Activated naive CD4-positive, alpha-beta T cell treated with anti-CD3 and anti-CD28 coated beads, Interleukin-2, amount 50 U/mL, for 72 hours (primary cell): ENCODE measurements at regions not wholly inside any gene's neighbourhood (a gene's known extent, or its start where the extent isn't known, plus 50 kb on each side); places are given as distances from the start of the nearest gene placed in this dataset.
"Not testable (repeated sequence)": the region's sequence is repeated elsewhere in the genome, so short reads cannot be mapped to it uniquely, and the experiment has no call there.

Experiments
- ATAC-seq, 2 donors: fragments of 150-1000 bp; cut with Tn5 transposase; 2 replicates each; pipeline ENCODE4 v1.10.0; 2021; ENCODE audit warnings: mild to moderate bottlenecking in 2 of 2, moderate library complexity in 2 of 2
- DNase-seq, 2 donors: peaks; one replicate each; pipeline ENCODE4 v3.0.0; 2021 to 2022; ENCODE audit warnings: low spot score in 2 of 2
- H3K27ac Mint-ChIP-seq, 2 donors: one replicate each; pipeline ENCODE4 v1.8.0; 2022; ENCODE audit warnings: mild to moderate bottlenecking in 2 of 2, mixed read lengths in 2 of 2
- H3K36me3 Mint-ChIP-seq, 2 donors: one replicate each; pipeline ENCODE4 v1.8.0; 2022; ENCODE audit warnings: mixed read lengths in 2 of 2
- H3K9me3 Mint-ChIP-seq, 2 donors: one replicate each; pipeline ENCODE4 v1.8.0; 2022; ENCODE audit warnings: mixed read lengths in 2 of 2

GRCh38 chr19:28296506-28296905 lies 916.4 kb downstream of the UQCRFS1 start:
- DNase-seq (no peak), ATAC-seq (no peak)
- Mint-ChIP-seq H3K36me3 (no peaks in the 10 kb centered on the region), H3K27ac (no peak overlapping the region), H3K9me3 (peaks cover 6 to 15% of the 10 kb centered on the region in 2 donors)

GRCh38 chr19:28294975-28295374 lies 918.0 kb downstream of the UQCRFS1 start:
- H3K9me3 Mint-ChIP-seq, result peaks cover 6 to 16% of the 10 kb centered on the region in 2 donors
- not testable (repeated sequence) for H3K27ac Mint-ChIP-seq, H3K36me3 Mint-ChIP-seq, ATAC-seq, DNase-seq

- no peak for DNase-seq
- H3K27ac Mint-ChIP-seq, result no peak overlapping the region
- ATAC-seq, result no peak
- no peaks in the 10 kb centered on the region for H3K36me3 Mint-ChIP-seq
- peaks cover 6 to 16% of the 10 kb centered on the region in 2 donors for H3K9me3 Mint-ChIP-seq
These were observed 918.6 kb downstream of the UQCRFS1 start for GRCh38 chr19:28294395-28294794.

- DNase-seq, result no peak
- Mint-ChIP-seq H3K27ac (no peak overlapping the region), H3K36me3 (no peaks in the 10 kb centered on the region), H3K9me3 (peaks cover 6 to 16% of the 10 kb centered on the region in 2 donors)
- ATAC-seq, result no peak
These were observed 919.3 kb downstream of the UQCRFS1 start for GRCh38 chr19:28293685-28294084.

GRCh38 chr19:28292822-28293500 lies 920.0 kb downstream of the UQCRFS1 start:
- no peak for ATAC-seq

GRCh38 chr19:28291874-28292273 lies 921.1 kb downstream of the UQCRFS1 start:
- no peak for DNase-seq
- no peak overlapping the region for H3K27ac Mint-ChIP-seq
- peaks cover 13% of the 10 kb centered on the region in 2 donors for H3K9me3 Mint-ChIP-seq
- no peak for ATAC-seq
- peaks cover 0 to 6% of the 10 kb centered on the region in 2 donors for H3K36me3 Mint-ChIP-seq

More at GRCh38 chr19:28292822-28293500, 920.0 kb downstream of the UQCRFS1 start:
- Mint-ChIP-seq H3K9me3 (peaks cover 6 to 16% of the 10 kb centered on the region in 2 donors), H3K27ac (no peak overlapping the region), H3K36me3 (no peaks in the 10 kb centered on the region)
- DNase-seq, result no peak

- Mint-ChIP-seq H3K9me3 (peaks cover 11 to 17% of the 10 kb centered on the region in 2 donors), H3K27ac (no peak overlapping the region), H3K36me3 (peaks cover 0 to 10% of the 10 kb centered on the region in 2 donors)
- ATAC-seq (no peak), DNase-seq (no peak)
These were observed 921.8 kb downstream of the UQCRFS1 start for GRCh38 chr19:28290963-28291657.

- ATAC-seq (no peak), DNase-seq (no peak)
- no peak overlapping the region for H3K27ac Mint-ChIP-seq
- peaks cover 0 to 17% of the 10 kb centered on the region in 2 donors for H3K36me3 Mint-ChIP-seq
- peaks cover 18% of the 10 kb centered on the region in 2 donors for H3K9me3 Mint-ChIP-seq
These were observed 923.5 kb downstream of the UQCRFS1 start for GRCh38 chr19:28289295-28290063.

GRCh38 chr19:28288572-28289264 lies 924.2 kb downstream of the UQCRFS1 start:
- Mint-ChIP-seq H3K27ac (no peak overlapping the region), H3K36me3 (peaks cover 0 to 19% of the 10 kb centered on the region in 2 donors), H3K9me3 (peaks cover 18 to 22% of the 10 kb centered on the region in 2 donors)
- ATAC-seq (no peak), DNase-seq (no peak)

- peaks cover 0 to 28% of the 10 kb centered on the region in 2 donors for H3K36me3 Mint-ChIP-seq
- peaks cover 25 to 46% of the 10 kb centered on the region in 2 donors for H3K9me3 Mint-ChIP-seq
- ATAC-seq (no peak), DNase-seq (no peak)
- no peak overlapping the region for H3K27ac Mint-ChIP-seq
These were observed 927.0 kb downstream of the UQCRFS1 start for GRCh38 chr19:28285917-28286316.

GRCh38 chr19:28285078-28285477 lies 927.9 kb downstream of the UQCRFS1 start:
- DNase-seq (no peak), ATAC-seq (no peak)
- Mint-ChIP-seq H3K27ac (no peak overlapping the region), H3K36me3 (peaks cover 0 to 28% of the 10 kb centered on the region in 2 donors), H3K9me3 (peaks cover 25 to 46% of the 10 kb centered on the region in 2 donors)

- Mint-ChIP-seq H3K27ac (no peak overlapping the region), H3K36me3 (peaks cover 0 to 28% of the 10 kb centered on the region in 2 donors), H3K9me3 (peaks cover 25 to 46% of the 10 kb centered on the region in 2 donors)
- DNase-seq, result no peak
- no peak for ATAC-seq
These were observed 928.6 kb downstream of the UQCRFS1 start for GRCh38 chr19:28284389-28284788.

- H3K36me3 Mint-ChIP-seq, result peaks cover 0 to 28% of the 10 kb centered on the region in 2 donors
- DNase-seq (no peak), ATAC-seq (no peak)
- peaks cover 25 to 50% of the 10 kb centered on the region in 2 donors for H3K9me3 Mint-ChIP-seq
- H3K27ac Mint-ChIP-seq, result no peak overlapping the region
These were observed 929.4 kb downstream of the UQCRFS1 start for GRCh38 chr19:28283592-28283991.

GRCh38 chr19:28281676-28282075 lies 931.3 kb downstream of the UQCRFS1 start:
- H3K9me3 Mint-ChIP-seq, result peaks cover 25 to 43% of the 10 kb centered on the region in 2 donors
- no peak for ATAC-seq
- H3K27ac Mint-ChIP-seq, result no peak overlapping the region
- peaks cover 0 to 22% of the 10 kb centered on the region in 2 donors for H3K36me3 Mint-ChIP-seq
- no peak for DNase-seq

- H3K36me3 Mint-ChIP-seq, result peaks cover 0 to 6% of the 10 kb centered on the region in 2 donors
- H3K9me3 Mint-ChIP-seq, result peaks cover 18% of the 10 kb centered on the region in 2 donors
- ATAC-seq (no peak), DNase-seq (no peak)
- H3K27ac Mint-ChIP-seq, result no peak overlapping the region
These were observed 948.4 kb downstream of the UQCRFS1 start for GRCh38 chr19:28264556-28264955.

GRCh38 chr19:28258829-28259228 lies 954.1 kb downstream of the UQCRFS1 start:
- no peak for DNase-seq
- peaks cover 0 to 3% of the 10 kb centered on the region in 2 donors for H3K36me3 Mint-ChIP-seq
- no peak overlapping the region for H3K27ac Mint-ChIP-seq
- no peak for ATAC-seq
- peaks cover 15 to 17% of the 10 kb centered on the region in 2 donors for H3K9me3 Mint-ChIP-seq
